ENCODE measurements at regions not wholly inside any gene's neighbourhood (a gene's known extent, or its start where the extent isn't known, plus 50 kb on each side); places are given as distances from the start of the nearest gene placed in this dataset.

GRCh38 chrX:103149652-103150051, 56.7 kb upstream of the NXF3 start:
- TF ChIP-seq EP300 (IDR thresholded peaks at IDR 0.05), result no peak
- TF ChIP-seq CTCF (IDR thresholded peaks at IDR 0.05), result no peak
- TF ChIP-seq POLR2A (IDR thresholded peaks at IDR 0.05; ENCODE audit: low read depth), result no peak
- TF ChIP-seq POLR2AphosphoS5 (IDR thresholded peaks at IDR 0.05), result no peak
- no peak overlapping the region for H3K4me3 ChIP-seq
- H3K4me1 ChIP-seq, result peaks cover 0 to 10% (median 2%) of the 10 kb centered on the region in 4 donors
- H3K27ac ChIP-seq (replicated peaks in 1 of 4), result no peak overlapping the region
- no peaks in the 10 kb centered on the region for H3K9me3 ChIP-seq
- no peaks in the 10 kb centered on the region for H3K27me3 ChIP-seq
- H3K36me3 ChIP-seq, result no peaks in the 10 kb centered on the region
- DNase-seq (ENCODE audit: extremely low spot score), result no peak
- intact Hi-C loops (cut with DNase I), result no loop called here

GRCh38 chrX:103148075-103148474, 55.1 kb upstream of the NXF3 start:
- Histone ChIP-seq H3K4me1 (peaks cover 0 to 10% (median 2%) of the 10 kb centered on the region in 4 donors), H3K9me3 (no peaks in the 10 kb centered on the region), H3K27me3 (no peaks in the 10 kb centered on the region), H3K4me3 (no peak overlapping the region), H3K27ac (replicated peaks in 1 of 4) (no peak overlapping the region), H3K36me3 (no peaks in the 10 kb centered on the region)
- 74% methylated on average over 1 of the region's 1 CpG for WGBS
- TF ChIP-seq EP300 (IDR thresholded peaks at IDR 0.05), result no peak
- no peak for TF ChIP-seq POLR2AphosphoS5 (IDR thresholded peaks at IDR 0.05)
- TF ChIP-seq POLR2A (IDR thresholded peaks at IDR 0.05; ENCODE audit: low read depth), result no peak
- no peak for TF ChIP-seq CTCF (IDR thresholded peaks at IDR 0.05)
- no peak for DNase-seq (ENCODE audit: extremely low spot score)
- intact Hi-C loops (cut with DNase I), result no loop called here

All from esophagus muscularis mucosa (tissue), 4 donors.